GM23248 (cell line): ENCODE measurements at regions not wholly inside any gene's neighbourhood (a gene's known extent, or its start where the extent isn't known, plus 50 kb on each side); places are given as distances from the start of the nearest gene placed in this dataset.
A peak's percentile ranks its signal among the peaks of the same experiment; 100 is the strongest.

ENCODE experiments used
- DNase-seq: peaks from one replicate; pipeline ENCODE4 v3.0.0-alpha.2; 2015
- H2AFZ ChIP-seq: fragments of 200-600 bp; sonication (generic); 2 replicates; pipeline ENCODE4 v1.6.1; 2016; ENCODE audit warnings: antibody characterized with exemption
- H3F3A ChIP-seq: fragments of 200-600 bp; sonication (generic); 2 replicates; pipeline ENCODE4 v1.6.1; 2016; ENCODE audit warnings: mild to moderate bottlenecking, antibody characterized with exemption, mixed run types; ENCODE audit not compliant: insufficient read depth
- H3K27ac ChIP-seq: fragments of 200-600 bp; sonication (generic); 2 replicates; pipeline ENCODE4 v1.5.1; 2016; ENCODE audit warnings: mild to moderate bottlenecking
- H3K27me3 ChIP-seq: fragments of 200-600 bp; sonication (generic); replicated peaks from 2 replicates; pipeline ENCODE4 v1.6.1; 2016; ENCODE audit warnings: mild to moderate bottlenecking; ENCODE audit not compliant: insufficient read depth
- H3K36me3 ChIP-seq: fragments of 200-600 bp; sonication (generic); 2 replicates; pipeline ENCODE4 v1.6.1; 2016; ENCODE audit warnings: low read depth, mild to moderate bottlenecking
- H3K4me1 ChIP-seq: fragments of 200-600 bp; sonication (generic); 2 replicates; pipeline ENCODE4 v1.6.1; 2016; ENCODE audit warnings: mild to moderate bottlenecking; ENCODE audit not compliant: insufficient read depth
- H3K4me2 ChIP-seq: fragments of 200-600 bp; sonication (generic); one replicate; pipeline ENCODE4 v1.6.1; 2016; ENCODE audit warnings: mild to moderate bottlenecking; ENCODE audit not compliant: unreplicated experiment
- H3K4me3 ChIP-seq: fragments of 200-600 bp; sonication (generic); 2 replicates; pipeline ENCODE4 v1.5.1; 2016; ENCODE audit warnings: mild to moderate bottlenecking
- H3K79me2 ChIP-seq: fragments of 200-600 bp; sonication (generic); 2 replicates; pipeline ENCODE4 v1.6.1; 2016; ENCODE audit warnings: mild to moderate bottlenecking; ENCODE audit not compliant: insufficient read depth
- H3K9ac ChIP-seq: fragments of 200-600 bp; sonication (generic); 2 replicates; pipeline ENCODE4 v1.6.1; 2016; ENCODE audit warnings: mild to moderate bottlenecking
- H3K9me2 ChIP-seq: fragments of 200-600 bp; sonication (generic); 2 replicates; pipeline ENCODE4 v1.6.1; 2016; ENCODE audit warnings: mixed run types, mild to moderate bottlenecking, moderate library complexity; ENCODE audit not compliant: insufficient read depth
- H3K9me3 ChIP-seq: fragments of 200-600 bp; sonication (generic); one replicate; pipeline ENCODE4 v1.6.1; 2017; ENCODE audit warnings: low read depth
- H4K20me1 ChIP-seq: fragments of 200-600 bp; sonication (generic); 2 replicates; pipeline ENCODE4 v1.6.0; 2016; ENCODE audit not compliant: insufficient read depth
- EZH2 ChIP-seq: fragments of 200-600 bp; sonication (generic); IDR thresholded peaks from 2 replicates; pipeline ENCODE4 v1.6.1; 2018; ENCODE audit warnings: antibody characterized with exemption, mild to moderate bottlenecking; ENCODE audit not compliant: insufficient read depth, poor library complexity, severe bottlenecking
- EZH2phosphoT487 ChIP-seq: fragments of 200-600 bp; sonication (generic); IDR thresholded peaks from 2 replicates; pipeline ENCODE4 v1.6.1; 2018; ENCODE audit warnings: antibody characterized with exemption, moderate library complexity, mild to moderate bottlenecking, low read depth; ENCODE audit not compliant: insufficient read depth
- WGBS, 2 experiments: methylation state at CpG; one replicate each; pipeline ENCODE4 v1.1.6; 2015 to 2017; ENCODE audit warnings: low lambda C conversion rate in 2 of 2, low coverage in 1 of 2; ENCODE audit errors: missing lambda C conversion rate in 2 of 2; 5-methylcytosine and 5-hydroxymethylcytosine counted together
- in situ Hi-C: fragments of 300-500 bp; cut with MboI; formaldehyde crosslinking; loops from 2 replicates; pipeline ENCODE4 v1.15.0; 2020

DNA sequence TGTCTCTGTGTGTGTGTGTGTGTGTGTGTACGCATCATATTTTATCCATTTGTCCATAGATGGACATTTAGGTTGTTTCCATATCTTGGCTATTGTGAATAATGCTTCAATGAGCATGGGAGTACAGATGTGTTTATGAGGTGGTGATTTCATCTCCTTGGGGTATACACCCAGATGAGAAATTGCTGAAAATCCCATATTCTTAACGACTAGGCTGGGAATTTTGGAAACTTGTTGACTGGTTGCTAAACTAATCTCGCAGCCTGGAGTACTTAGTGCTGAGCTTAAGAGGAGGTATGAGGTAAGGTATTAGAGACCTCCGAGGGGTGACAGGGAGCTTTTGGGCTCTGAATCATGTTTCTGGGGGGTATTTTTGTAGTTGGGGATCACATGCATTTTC is 66.0 kb upstream of the SPRED2 start:
- in situ Hi-C loops = no loop called here
- 70% methylated on average over 4 of the region's 4 CpGs for WGBS, 2 experiments

DNA sequence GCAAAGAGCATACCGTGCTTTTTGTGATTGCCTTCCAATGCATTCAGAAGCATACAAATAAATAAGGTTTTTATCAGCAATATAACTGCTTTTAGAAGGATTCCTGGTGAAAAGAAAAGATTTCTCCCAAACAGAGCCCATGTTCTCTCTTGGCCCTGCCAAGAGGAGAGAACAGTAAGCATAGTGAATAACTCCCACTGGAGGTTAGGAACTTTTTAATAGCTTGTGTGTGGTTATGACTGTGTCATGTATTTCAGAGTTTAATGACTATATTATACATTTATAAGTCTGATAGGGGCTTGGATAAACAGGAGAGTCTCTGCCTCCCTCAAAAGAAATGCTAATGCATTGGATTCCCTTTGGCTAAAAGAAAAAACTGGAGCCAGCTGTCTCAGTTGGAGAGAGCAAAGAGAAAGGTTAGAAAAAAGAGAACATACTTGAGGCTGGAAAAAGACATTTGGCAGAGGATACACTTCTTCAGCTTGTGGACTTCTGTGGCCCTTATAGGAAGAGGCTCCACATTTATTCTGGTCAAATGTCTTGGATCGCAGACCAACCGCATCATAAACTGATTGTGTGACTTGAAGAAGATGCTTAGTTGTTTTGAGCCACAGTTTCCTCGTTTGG is 63.0 kb upstream of the SPRED2 start:
- Histone ChIP-seq H3K4me3 (no peak overlapping the region), H3K4me1 (no peaks in the 10 kb centered on the region), H3K9me2 (no peaks in the 10 kb centered on the region), H3K27me3 (no peaks in the 10 kb centered on the region), H3K9me3 (no peaks in the 10 kb centered on the region), H3K4me2 (no peak overlapping the region), H3K79me2 (no peaks in the 10 kb centered on the region), H3K27ac (no peak overlapping the region), H3K36me3 (no peaks in the 10 kb centered on the region), H2AFZ (no peak overlapping the region), H3K9ac (no peak overlapping the region), H4K20me1 (no peaks in the 10 kb centered on the region), H3F3A (no peaks in the 10 kb centered on the region)
- no peak for DNase-seq
- in situ Hi-C loops = no loop called here
- WGBS, 2 experiments = 72 to 75% methylated on average over 4 of the region's 4 CpGs
- no peak for TF ChIP-seq EZH2phosphoT487

More for the DNA sequence above, 66.0 kb upstream of the SPRED2 start:
- Histone ChIP-seq H3K36me3 (no peaks in the 10 kb centered on the region), H3K4me2 (no peak overlapping the region), H3K4me1 (no peaks in the 10 kb centered on the region), H2AFZ (no peak overlapping the region), H3K9me3 (no peaks in the 10 kb centered on the region), H3K27me3 (no peaks in the 10 kb centered on the region), H3K9ac (no peak overlapping the region), H3F3A (no peaks in the 10 kb centered on the region), H4K20me1 (no peaks in the 10 kb centered on the region), H3K79me2 (no peaks in the 10 kb centered on the region), H3K27ac (no peak overlapping the region), H3K4me3 (no peak overlapping the region), H3K9me2 (no peaks in the 10 kb centered on the region)
- DNase-seq = no peak
- no peak for TF ChIP-seq EZH2
- TF ChIP-seq EZH2phosphoT487 = no peak

DNA sequence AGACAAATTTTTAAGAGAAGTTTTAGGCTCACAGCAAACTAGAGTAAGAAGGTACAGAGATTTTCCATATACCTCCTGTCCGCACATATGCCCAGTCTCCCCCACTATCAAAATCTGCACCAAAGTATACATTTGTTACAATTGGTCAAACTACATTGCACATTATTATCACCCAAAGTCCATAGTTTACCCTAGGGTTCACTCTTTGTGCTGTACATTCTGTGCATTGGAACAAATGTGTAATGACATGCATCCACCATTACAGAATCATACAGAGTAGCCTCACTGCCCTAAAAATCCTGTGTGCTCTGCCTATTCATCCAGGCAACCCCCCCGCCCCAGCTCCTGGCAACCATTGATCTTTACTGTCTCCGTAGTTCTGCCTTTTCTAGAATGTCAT is 61.7 kb upstream of the SPRED2 start:
- no peaks in the 10 kb centered on the region for H3K9me3 ChIP-seq
- H3K4me3 ChIP-seq = no peak overlapping the region
- no peak overlapping the region for H3K4me2 ChIP-seq
- no peaks in the 10 kb centered on the region for H3K27me3 ChIP-seq
- no peak overlapping the region for H3K27ac ChIP-seq
- H2AFZ ChIP-seq = no peak overlapping the region
- H3K9ac ChIP-seq = no peak overlapping the region
- no peaks in the 10 kb centered on the region for H3K9me2 ChIP-seq
- DNase-seq = no peak
- WGBS, 2 experiments = 85% methylated on average over 3 of the region's 3 CpGs
- no peaks in the 10 kb centered on the region for H3K36me3 ChIP-seq
- no peaks in the 10 kb centered on the region for H3K4me1 ChIP-seq
- no peaks in the 10 kb centered on the region for H4K20me1 ChIP-seq
- in situ Hi-C loops = no loop called here
- no peaks in the 10 kb centered on the region for H3F3A ChIP-seq
- no peak for TF ChIP-seq EZH2phosphoT487
- no peak for TF ChIP-seq EZH2
- no peaks in the 10 kb centered on the region for H3K79me2 ChIP-seq

DNA sequence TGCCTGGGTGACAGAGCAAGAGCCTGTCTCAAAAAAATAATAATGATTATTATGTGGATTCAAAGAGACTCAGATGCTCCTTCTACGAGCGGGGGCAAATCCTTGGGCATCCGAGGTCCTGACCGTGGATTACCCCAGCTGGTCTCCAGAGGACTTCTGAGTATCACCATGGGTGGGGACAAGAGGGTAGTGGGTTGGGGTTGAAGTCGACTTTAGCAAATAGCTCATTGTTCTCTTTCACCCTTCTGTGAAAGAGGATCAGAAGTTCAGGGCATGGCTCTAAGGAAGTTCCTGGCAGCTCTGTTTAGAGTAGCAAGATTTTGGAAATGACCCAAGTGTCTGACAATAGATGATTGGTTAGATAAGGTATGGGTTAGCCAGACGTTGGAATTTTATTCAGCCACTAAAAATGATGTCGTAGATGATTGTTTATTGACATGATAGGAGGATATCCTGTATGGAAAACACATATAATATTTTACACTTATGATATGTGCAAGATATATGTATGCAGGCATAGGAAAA is 59.0 kb upstream of the SPRED2 start:
- Histone ChIP-seq H3F3A (no peaks in the 10 kb centered on the region), H2AFZ (no peak overlapping the region), H3K9ac (no peak overlapping the region), H3K4me1 (no peaks in the 10 kb centered on the region), H3K36me3 (no peaks in the 10 kb centered on the region), H3K27ac (no peak overlapping the region), H3K4me2 (no peak overlapping the region), H3K27me3 (no peaks in the 10 kb centered on the region), H3K9me2 (no peaks in the 10 kb centered on the region), H3K9me3 (no peaks in the 10 kb centered on the region), H3K4me3 (no peak overlapping the region), H4K20me1 (no peaks in the 10 kb centered on the region), H3K79me2 (no peaks in the 10 kb centered on the region)
- DNase-seq = peak; percentile 13
- WGBS, 2 experiments = 69 to 72% methylated on average over 7 of the region's 7 CpGs
- in situ Hi-C loops = no loop called here
- TF ChIP-seq EZH2phosphoT487 (no peak), EZH2 (no peak)

DNA sequence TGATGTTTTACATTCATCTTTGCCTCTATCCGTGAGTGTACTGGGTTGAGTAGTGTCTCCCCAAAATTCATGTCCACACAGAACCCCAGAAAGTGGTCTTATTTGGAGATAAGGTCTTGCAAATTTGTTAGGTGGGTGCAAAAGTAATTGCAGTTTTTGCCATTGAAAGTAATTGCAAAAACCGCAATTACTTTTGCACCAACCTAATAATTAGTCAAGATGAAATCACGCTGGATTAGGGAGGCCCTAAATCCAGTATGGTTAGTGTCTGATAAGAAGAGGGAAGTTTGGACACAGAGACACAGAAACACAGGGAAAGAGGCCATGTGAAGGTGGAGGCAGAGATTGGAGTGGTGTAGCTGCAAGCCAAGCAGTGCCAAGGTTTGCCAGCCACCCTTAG is 57.8 kb upstream of the SPRED2 start:
- H3K79me2 ChIP-seq = no peaks in the 10 kb centered on the region
- no peak overlapping the region for H3K4me2 ChIP-seq
- H2AFZ ChIP-seq = no peak overlapping the region
- H3K4me3 ChIP-seq = no peak overlapping the region
- H3K9me3 ChIP-seq = no peaks in the 10 kb centered on the region
- WGBS, 2 experiments = 87 to 89% methylated on average over 3 of the region's 3 CpGs
- no peaks in the 10 kb centered on the region for H3K27me3 ChIP-seq
- no peaks in the 10 kb centered on the region for H4K20me1 ChIP-seq
- in situ Hi-C loops = no loop called here
- no peaks in the 10 kb centered on the region for H3K36me3 ChIP-seq
- DNase-seq = no peak
- no peaks in the 10 kb centered on the region for H3K9me2 ChIP-seq
- H3K9ac ChIP-seq = no peak overlapping the region
- H3K4me1 ChIP-seq = no peaks in the 10 kb centered on the region
- H3F3A ChIP-seq = no peaks in the 10 kb centered on the region
- TF ChIP-seq EZH2phosphoT487 = no peak
- TF ChIP-seq EZH2 = no peak
- no peak overlapping the region for H3K27ac ChIP-seq
